H54 (cell line): ENCODE measurements at regions not wholly inside any gene's neighbourhood (a gene's known extent, or its start where the extent isn't known, plus 50 kb on each side); places are given as distances from the start of the nearest gene placed in this dataset.

ENCODE experiments used
- DNase-seq: peaks from one replicate; pipeline ENCODE4 v3.0.0; 2011; ENCODE audit warnings: low spot score, mixed read lengths; ENCODE audit not compliant: insufficient read length
- FAIRE-seq: peaks from 3 replicates; lab custom pipeline; 2011; peaks lifted over from hg19 to GRCh38; lab: Jason Lieb, UNC
- POLR2A ChIP-seq: IDR thresholded peaks from 2 replicates; pipeline ENCODE4 v1.6.1; 2011; ENCODE audit warnings: low read depth, mild to moderate bottlenecking, low read length

GRCh38 chr17:68662479-68662878, 61.3 kb upstream of the FAM20A start:
- FAIRE-seq, result no peak
- no peak for TF ChIP-seq POLR2A
- no peak for DNase-seq

GRCh38 chr17:68662037-68662432, 60.9 kb upstream of the FAM20A start:
- DNase-seq, result no peak
- no peak for TF ChIP-seq POLR2A
- FAIRE-seq, result no peak

- no peak for FAIRE-seq
- no peak for DNase-seq
- TF ChIP-seq POLR2A, result no peak
These were observed 60.3 kb upstream of the FAM20A start for GRCh38 chr17:68661265-68662036.

GRCh38 chr17:68660302-68660701, 59.1 kb upstream of the FAM20A start:
- TF ChIP-seq POLR2A, result no peak
- FAIRE-seq (no peak), DNase-seq (no peak)

- FAIRE-seq, result no peak
- TF ChIP-seq POLR2A, result no peak
- DNase-seq, result no peak
These were observed 58.0 kb upstream of the FAM20A start for GRCh38 chr17:68658999-68659780.

- no peak for TF ChIP-seq POLR2A
- DNase-seq (no peak), FAIRE-seq (no peak)
These were observed 56.4 kb upstream of the FAM20A start for GRCh38 chr17:68657576-68657975.

GRCh38 chr17:68657166-68657565, 56.0 kb upstream of the FAM20A start:
- FAIRE-seq (no peak), DNase-seq (no peak)
- TF ChIP-seq POLR2A, result no peak

GRCh38 chr17:68656666-68657065, 55.5 kb upstream of the FAM20A start:
- TF ChIP-seq POLR2A, result no peak
- DNase-seq (no peak), FAIRE-seq (no peak)
